ELF-1 (cell line): ENCODE measurements at regions not wholly inside any gene's neighbourhood (a gene's known extent, or its start where the extent isn't known, plus 50 kb on each side); places are given as distances from the start of the nearest gene placed in this dataset.

Source experiments
- DNase-seq: peaks from one replicate; pipeline ENCODE4 v3.0.0-alpha.2; 2016; ENCODE audit warnings: low read depth, low spot score

- no peak for DNase-seq
These were observed 439.8 kb upstream of the JARID2 start for GRCh38 chr6:14806101-14806500.

- no peak for DNase-seq
These were observed 438.7 kb upstream of the JARID2 start for GRCh38 chr6:14807130-14807529.

- DNase-seq, result no peak
These were observed 437.9 kb upstream of the JARID2 start for GRCh38 chr6:14807971-14808370.

GRCh38 chr6:14810021-14810420 lies 435.8 kb upstream of the JARID2 start:
- DNase-seq, result no peak

- DNase-seq, result no peak
These were observed 434.0 kb upstream of the JARID2 start for GRCh38 chr6:14811775-14812428.

- no peak for DNase-seq
These were observed 431.9 kb upstream of the JARID2 start for GRCh38 chr6:14814016-14814415.

- DNase-seq, result peak; percentile 60
These were observed 429.6 kb upstream of the JARID2 start for GRCh38 chr6:14816116-14816859.

- no peak for DNase-seq
These were observed 428.8 kb upstream of the JARID2 start for GRCh38 chr6:14817074-14817473.

GRCh38 chr6:14818422-14818884 lies 427.4 kb upstream of the JARID2 start:
- DNase-seq, result no peak

GRCh38 chr6:14819001-14819400 lies 426.9 kb upstream of the JARID2 start:
- peak; percentile 68 for DNase-seq

- no peak for DNase-seq
These were observed 425.9 kb upstream of the JARID2 start for GRCh38 chr6:14819840-14820420.

GRCh38 chr6:14822012-14822553 lies 423.8 kb upstream of the JARID2 start:
- peak; percentile 51 for DNase-seq

- DNase-seq, result no peak
These were observed 423.2 kb upstream of the JARID2 start for GRCh38 chr6:14822679-14823078.

- no peak for DNase-seq
These were observed 421.8 kb upstream of the JARID2 start for GRCh38 chr6:14824060-14824459.

GRCh38 chr6:14824484-14825275 lies 421.2 kb upstream of the JARID2 start:
- DNase-seq, result no peak

- DNase-seq, result no peak
These were observed 419.4 kb upstream of the JARID2 start for GRCh38 chr6:14826456-14826855.

- DNase-seq, result no peak
These were observed 418.5 kb upstream of the JARID2 start for GRCh38 chr6:14827354-14827753.

- no peak for DNase-seq
These were observed 417.7 kb upstream of the JARID2 start for GRCh38 chr6:14828201-14828611.

GRCh38 chr6:14831070-14831469 lies 414.8 kb upstream of the JARID2 start:
- no peak for DNase-seq

GRCh38 chr6:14831937-14832336 lies 413.9 kb upstream of the JARID2 start:
- no peak for DNase-seq

- DNase-seq, result no peak
These were observed 413.4 kb upstream of the JARID2 start for GRCh38 chr6:14832427-14832826.
